Esophagus muscularis mucosa (tissue), 4 donors: ENCODE measurements at regions not wholly inside any gene's neighbourhood (a gene's known extent, or its start where the extent isn't known, plus 50 kb on each side); places are given as distances from the start of the nearest gene placed in this dataset.

Source experiments
- EP300 ChIP-seq: sonication (generic); formaldehyde crosslinking; IDR thresholded peaks from one replicate; pipeline ENCODE4 v1.6.1; 2017; ENCODE audit warnings: antibody characterized with exemption
- POLR2A ChIP-seq: fragments of 450-650 bp; IDR thresholded peaks from one replicate; pipeline ENCODE4 v1.6.1; 2017; ENCODE audit warnings: antibody characterized with exemption, moderate library complexity, mild to moderate bottlenecking, low read depth
- POLR2AphosphoS5 ChIP-seq, 2 donors: sonication (generic); formaldehyde crosslinking; IDR thresholded peaks; one replicate each; pipeline ENCODE4 v1.6.1; 2017; ENCODE audit warnings: antibody characterized with exemption in 2 of 2
- TF ChIP-seq, protein P1 (sequence below), 3 experiments: fragments of 200-600 bp in 2 of 3; fragments of 450-650 bp in 1 of 3; sonication (generic) in 2 of 3; IDR thresholded peaks; one replicate each; pipeline ENCODE4 v1.5.1; 2017 to 2019; ENCODE audit warnings: antibody characterized with exemption in 3 of 3, mild to moderate bottlenecking in 2 of 3, moderate library complexity in 1 of 3

- TF ChIP-seq, protein P1, sequence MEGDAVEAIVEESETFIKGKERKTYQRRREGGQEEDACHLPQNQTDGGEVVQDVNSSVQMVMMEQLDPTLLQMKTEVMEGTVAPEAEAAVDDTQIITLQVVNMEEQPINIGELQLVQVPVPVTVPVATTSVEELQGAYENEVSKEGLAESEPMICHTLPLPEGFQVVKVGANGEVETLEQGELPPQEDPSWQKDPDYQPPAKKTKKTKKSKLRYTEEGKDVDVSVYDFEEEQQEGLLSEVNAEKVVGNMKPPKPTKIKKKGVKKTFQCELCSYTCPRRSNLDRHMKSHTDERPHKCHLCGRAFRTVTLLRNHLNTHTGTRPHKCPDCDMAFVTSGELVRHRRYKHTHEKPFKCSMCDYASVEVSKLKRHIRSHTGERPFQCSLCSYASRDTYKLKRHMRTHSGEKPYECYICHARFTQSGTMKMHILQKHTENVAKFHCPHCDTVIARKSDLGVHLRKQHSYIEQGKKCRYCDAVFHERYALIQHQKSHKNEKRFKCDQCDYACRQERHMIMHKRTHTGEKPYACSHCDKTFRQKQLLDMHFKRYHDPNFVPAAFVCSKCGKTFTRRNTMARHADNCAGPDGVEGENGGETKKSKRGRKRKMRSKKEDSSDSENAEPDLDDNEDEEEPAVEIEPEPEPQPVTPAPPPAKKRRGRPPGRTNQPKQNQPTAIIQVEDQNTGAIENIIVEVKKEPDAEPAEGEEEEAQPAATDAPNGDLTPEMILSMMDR (IDR thresholded peaks at IDR 0.05), result no peak
- TF ChIP-seq POLR2A (no peak), POLR2AphosphoS5 (IDR thresholded peaks at IDR 0.05) (no peak), EP300 (no peak)
Measured at GRCh38 chr5:87784879-87785495, 372.3 kb upstream of the CCNH start.
